Upper lobe of right lung (tissue), 1 donor: ENCODE measurements at regions not wholly inside any gene's neighbourhood (a gene's known extent, or its start where the extent isn't known, plus 50 kb on each side); places are given as distances from the start of the nearest gene placed in this dataset.
A peak's percentile ranks its signal among the peaks of the same experiment; 100 is the strongest.

Experiments used
- ATAC-seq: fragments of 200-7000 bp; cut with Tn5 transposase; one replicate; pipeline ENCODE4 v1.9.1; 2020; ENCODE audit warnings: mild to moderate bottlenecking, moderate library complexity
- DNase-seq: peaks from one replicate; pipeline ENCODE4 v3.0.0-alpha.2; 2020
- H3K27ac ChIP-seq: fragments of 200-600 bp; one replicate; pipeline ENCODE4 v1.8.0; 2022
- H3K27me3 ChIP-seq: fragments of 200-600 bp; one replicate; pipeline ENCODE4 v1.8.0; 2022; ENCODE audit warnings: mild to moderate bottlenecking
- H3K36me3 ChIP-seq: fragments of 200-600 bp; one replicate; pipeline ENCODE4 v1.8.0; 2022
- H3K4me1 ChIP-seq: fragments of 200-600 bp; one replicate; pipeline ENCODE4 v1.8.0; 2022
- H3K4me3 ChIP-seq: fragments of 200-600 bp; one replicate; pipeline ENCODE4 v1.8.0; 2022; ENCODE audit warnings: mild to moderate bottlenecking
- H3K9me3 ChIP-seq: fragments of 200-600 bp; one replicate; pipeline ENCODE4 v1.8.0; 2022
- CTCF ChIP-seq: fragments of 200-600 bp; IDR thresholded peaks from one replicate; pipeline ENCODE4 v1.8.0; 2022; ENCODE audit warnings: antibody characterized with exemption
- intact Hi-C: fragments of 100-400 bp; cut with DNase I; formaldehyde crosslinking; loops from one replicate; pipeline ENCODE4 v1.11.0; 2022
- donor health status: DM: no; HTN: yes; CAD: no; lungs with severe emphysema.

- no peaks in the 10 kb centered on the region for H3K4me1 ChIP-seq
- DNase-seq (peak; percentile 79), ATAC-seq (peak; percentile 95)
- H3K9me3 ChIP-seq: no peaks in the 10 kb centered on the region
- no peak overlapping the region for H3K4me3 ChIP-seq
- H3K27me3 ChIP-seq: no peaks in the 10 kb centered on the region
- intact Hi-C loops: no loop called here
- no peaks in the 10 kb centered on the region for H3K36me3 ChIP-seq
- H3K27ac ChIP-seq: peak overlapping the region; percentile 18
- no peak for TF ChIP-seq CTCF
Observed at GRCh38 chr4:42786350-42787078, 106.0 kb upstream of the GRXCR1 start.

GRCh38 chr4:42785817-42786216 lies 106.7 kb upstream of the GRXCR1 start:
- peak; percentile 67 for ATAC-seq
- no peak for TF ChIP-seq CTCF
- Histone ChIP-seq H3K27ac (peak overlapping the region; percentile 18), H3K36me3 (no peaks in the 10 kb centered on the region), H3K4me1 (no peaks in the 10 kb centered on the region), H3K27me3 (no peaks in the 10 kb centered on the region), H3K9me3 (no peaks in the 10 kb centered on the region), H3K4me3 (no peak overlapping the region)
- DNase-seq: peak; percentile 65
- intact Hi-C loops: no loop called here

GRCh38 chr4:42781315-42781714 lies 111.2 kb upstream of the GRXCR1 start:
- H3K27me3 ChIP-seq: no peaks in the 10 kb centered on the region
- DNase-seq (no peak), ATAC-seq (no peak)
- no peaks in the 10 kb centered on the region for H3K36me3 ChIP-seq
- no peak overlapping the region for H3K4me3 ChIP-seq
- no peak for TF ChIP-seq CTCF
- H3K27ac ChIP-seq: no peak overlapping the region
- H3K4me1 ChIP-seq: no peaks in the 10 kb centered on the region
- intact Hi-C loops: no loop called here
- H3K9me3 ChIP-seq: no peaks in the 10 kb centered on the region

- H3K36me3 ChIP-seq: no peaks in the 10 kb centered on the region
- no peaks in the 10 kb centered on the region for H3K9me3 ChIP-seq
- H3K4me3 ChIP-seq: no peak overlapping the region
- H3K27ac ChIP-seq: no peak overlapping the region
- ATAC-seq: peak; percentile 76
- H3K4me1 ChIP-seq: no peaks in the 10 kb centered on the region
- intact Hi-C loops: no loop called here
- TF ChIP-seq CTCF: no peak
- no peak for DNase-seq
- H3K27me3 ChIP-seq: no peaks in the 10 kb centered on the region
Observed at GRCh38 chr4:42778349-42778748, 114.2 kb upstream of the GRXCR1 start.

- Histone ChIP-seq H3K4me1 (no peaks in the 10 kb centered on the region), H3K27ac (no peak overlapping the region), H3K9me3 (no peaks in the 10 kb centered on the region), H3K36me3 (no peaks in the 10 kb centered on the region), H3K4me3 (no peak overlapping the region), H3K27me3 (no peaks in the 10 kb centered on the region)
- no peak for TF ChIP-seq CTCF
- DNase-seq (no peak), ATAC-seq (no peak)
- intact Hi-C loops: no loop called here
Observed at GRCh38 chr4:42768125-42768748, 111.3 kb upstream of the ATP8A1 start.
